ACC112 (cell line): ENCODE measurements at regions not wholly inside any gene's neighbourhood (a gene's known extent, or its start where the extent isn't known, plus 50 kb on each side); places are given as distances from the start of the nearest gene placed in this dataset.

Experiments used
- H2AFZ ChIP-seq: fragments of 200-600 bp; sonication (generic); one replicate; pipeline ENCODE4 v1.6.0; 2017; ENCODE audit warnings: antibody characterized with exemption, low read length; ENCODE audit not compliant: unreplicated experiment
- H3K27ac ChIP-seq: fragments of 200-600 bp; sonication (generic); 2 replicates; pipeline ENCODE4 v1.5.1; 2014; ENCODE audit warnings: low read depth, mild to moderate bottlenecking, antibody characterized with exemption, low read length, moderate library complexity
- H3K27me3 ChIP-seq: fragments of 200-600 bp; sonication (generic); 2 replicates; pipeline ENCODE4 v1.6.1; 2014; ENCODE audit warnings: mild to moderate bottlenecking, antibody characterized with exemption, low read length, moderate library complexity, mixed read lengths; ENCODE audit not compliant: insufficient read depth
- H3K36me3 ChIP-seq: fragments of 200-600 bp; sonication (generic); 2 replicates; pipeline ENCODE4 v1.6.1; 2016; ENCODE audit warnings: mild to moderate bottlenecking, antibody characterized with exemption, low read length, moderate library complexity, mixed read lengths; ENCODE audit not compliant: insufficient read depth
- H3K4me1 ChIP-seq: fragments of 200-600 bp; sonication (generic); one replicate; pipeline ENCODE4 v1.6.1; 2016; ENCODE audit warnings: low read length, mixed read lengths; ENCODE audit not compliant: insufficient read depth, unreplicated experiment, control insufficient read depth
- H3K4me3 ChIP-seq: fragments of 200-600 bp; sonication (generic); 2 replicates; pipeline ENCODE4 v1.5.1; 2014; ENCODE audit warnings: mild to moderate bottlenecking, low read depth, low read length
- H3K79me2 ChIP-seq: fragments of 200-600 bp; sonication (generic); one replicate; pipeline ENCODE4 v1.6.0; 2016; ENCODE audit warnings: low read length; ENCODE audit not compliant: control insufficient read depth, unreplicated experiment, insufficient read depth

DNA sequence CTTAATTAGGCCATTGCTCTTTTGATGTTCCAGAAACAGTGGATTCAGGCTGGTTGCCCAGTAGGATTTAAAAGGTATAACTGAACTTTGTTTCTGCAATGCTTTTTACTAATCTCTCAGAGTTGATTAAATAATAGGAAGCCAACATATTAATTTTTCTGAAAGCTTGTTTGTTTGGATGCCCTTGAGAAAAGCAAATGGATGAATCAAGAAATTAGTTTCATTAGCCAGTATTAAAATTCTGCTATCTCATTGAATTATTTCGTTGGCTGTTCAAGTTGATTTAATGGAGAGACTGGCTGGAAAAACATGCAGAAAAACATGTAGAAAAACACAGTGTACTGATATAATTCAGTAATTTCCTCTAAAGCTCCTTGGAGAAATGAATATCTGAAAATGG, 178.9 kb upstream of the THRB start:
- peaks cover 11% of the 10 kb centered on the region for H3K4me1 ChIP-seq
- no peaks in the 10 kb centered on the region for H3K79me2 ChIP-seq
- no peak overlapping the region for H3K4me3 ChIP-seq
- H3K27me3 ChIP-seq: no peaks in the 10 kb centered on the region
- H2AFZ ChIP-seq: no peak overlapping the region
- H3K27ac ChIP-seq: no peak overlapping the region
- H3K36me3 ChIP-seq: no peaks in the 10 kb centered on the region

DNA sequence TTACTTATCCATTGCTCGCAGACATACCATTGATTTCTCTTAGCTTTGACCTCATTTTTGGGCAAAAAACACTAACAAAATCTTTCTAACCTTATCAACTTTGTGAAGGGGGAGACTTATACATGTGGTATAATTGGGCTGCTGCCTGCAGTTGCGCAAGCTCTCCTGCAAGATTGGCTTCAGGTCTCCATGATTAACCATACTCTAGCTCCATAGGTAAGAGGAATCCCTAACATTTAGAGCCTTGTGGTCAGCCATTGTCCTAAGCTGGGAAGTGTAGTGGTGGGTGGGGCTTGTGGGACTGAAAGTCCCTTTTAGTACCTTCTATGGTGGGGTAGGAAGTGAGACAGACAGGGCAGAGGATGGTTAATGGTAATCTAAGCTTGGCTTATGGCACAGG, 179.6 kb upstream of the THRB start:
- no peaks in the 10 kb centered on the region for H3K79me2 ChIP-seq
- peaks cover 18% of the 10 kb centered on the region for H3K4me1 ChIP-seq
- no peak overlapping the region for H3K27ac ChIP-seq
- no peak overlapping the region for H3K4me3 ChIP-seq
- no peak overlapping the region for H2AFZ ChIP-seq
- no peaks in the 10 kb centered on the region for H3K36me3 ChIP-seq
- no peaks in the 10 kb centered on the region for H3K27me3 ChIP-seq

DNA sequence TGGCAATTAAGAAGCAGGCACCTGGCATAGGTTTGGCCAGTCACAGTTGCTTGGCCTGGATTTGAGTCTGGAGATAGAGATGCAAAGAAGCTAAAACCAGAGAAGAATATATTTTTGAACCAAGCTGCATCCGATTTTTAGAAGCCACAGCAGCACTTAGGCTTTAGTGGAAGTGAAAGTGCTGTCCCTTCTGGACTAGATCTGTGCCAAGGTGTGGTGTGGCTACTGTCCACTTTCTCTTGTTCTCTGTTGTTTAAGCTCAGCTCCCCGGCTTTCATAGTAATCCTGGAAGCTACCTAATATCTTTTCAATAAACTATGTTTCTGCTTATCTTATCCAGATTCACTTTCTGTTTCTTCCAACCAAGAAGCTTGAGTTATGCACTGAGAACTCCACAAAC, 183.4 kb upstream of the THRB start:
- Histone ChIP-seq H3K27me3 (no peaks in the 10 kb centered on the region), H3K79me2 (no peaks in the 10 kb centered on the region), H3K4me3 (peak overlapping the region; percentile 49), H3K4me1 (peaks cover 32% of the 10 kb centered on the region), H2AFZ (peak overlapping the region; percentile 25), H3K36me3 (no peaks in the 10 kb centered on the region), H3K27ac (peak overlapping the region; percentile 58)

DNA sequence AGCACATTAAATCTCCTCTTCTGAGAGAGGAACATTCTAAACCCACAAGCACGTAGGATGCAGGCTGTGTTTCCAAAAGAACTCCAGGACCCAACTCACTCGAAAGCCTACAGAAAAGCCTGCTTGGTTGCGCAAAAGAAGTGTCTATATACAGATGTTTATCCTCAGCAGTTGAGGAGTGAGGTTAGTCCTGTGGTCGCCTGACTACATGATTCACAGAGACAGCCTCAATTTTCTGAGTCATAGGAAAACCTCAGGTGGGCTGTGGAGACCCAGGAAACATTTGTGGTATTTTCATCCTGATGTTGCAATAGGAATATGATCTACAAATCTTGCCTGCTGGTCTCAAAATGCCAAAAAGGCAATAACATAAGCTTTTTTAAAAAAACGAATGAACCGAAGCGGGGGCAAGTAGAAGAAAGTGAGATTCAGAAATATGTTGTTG, 183.8 kb upstream of the THRB start:
- no peaks in the 10 kb centered on the region for H3K79me2 ChIP-seq
- peaks cover 36% of the 10 kb centered on the region for H3K4me1 ChIP-seq
- peak overlapping the region; percentile 58 for H3K27ac ChIP-seq
- H3K36me3 ChIP-seq: no peaks in the 10 kb centered on the region
- H3K27me3 ChIP-seq: no peaks in the 10 kb centered on the region
- peak overlapping the region; percentile 49 for H3K4me3 ChIP-seq
- peak overlapping the region; percentile 25 for H2AFZ ChIP-seq

DNA sequence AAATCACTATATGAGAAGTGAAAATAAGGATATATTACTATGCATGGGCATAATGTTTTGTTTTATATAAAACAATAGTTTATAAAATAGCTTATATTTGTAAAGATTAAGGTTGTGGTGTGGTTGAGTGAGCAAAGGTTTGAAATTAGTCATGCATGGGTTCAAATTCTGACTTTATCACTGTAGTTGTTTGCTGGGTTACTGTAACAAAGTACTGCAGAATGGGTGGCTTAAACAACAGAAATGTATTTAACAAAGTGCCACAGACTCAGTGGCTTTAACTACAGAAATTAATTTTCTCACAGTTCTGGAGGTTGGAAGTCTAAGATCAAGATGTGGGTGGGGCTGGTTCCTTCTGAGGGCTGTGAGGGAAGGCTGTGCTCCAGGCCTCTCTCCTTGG, 184.8 kb upstream of the THRB start:
- H3K4me1 ChIP-seq: peaks cover 38% of the 10 kb centered on the region
- H2AFZ ChIP-seq: no peak overlapping the region
- no peak overlapping the region for H3K27ac ChIP-seq
- H3K79me2 ChIP-seq: no peaks in the 10 kb centered on the region
- H3K36me3 ChIP-seq: no peaks in the 10 kb centered on the region
- no peaks in the 10 kb centered on the region for H3K27me3 ChIP-seq
- H3K4me3 ChIP-seq: no peak overlapping the region

DNA sequence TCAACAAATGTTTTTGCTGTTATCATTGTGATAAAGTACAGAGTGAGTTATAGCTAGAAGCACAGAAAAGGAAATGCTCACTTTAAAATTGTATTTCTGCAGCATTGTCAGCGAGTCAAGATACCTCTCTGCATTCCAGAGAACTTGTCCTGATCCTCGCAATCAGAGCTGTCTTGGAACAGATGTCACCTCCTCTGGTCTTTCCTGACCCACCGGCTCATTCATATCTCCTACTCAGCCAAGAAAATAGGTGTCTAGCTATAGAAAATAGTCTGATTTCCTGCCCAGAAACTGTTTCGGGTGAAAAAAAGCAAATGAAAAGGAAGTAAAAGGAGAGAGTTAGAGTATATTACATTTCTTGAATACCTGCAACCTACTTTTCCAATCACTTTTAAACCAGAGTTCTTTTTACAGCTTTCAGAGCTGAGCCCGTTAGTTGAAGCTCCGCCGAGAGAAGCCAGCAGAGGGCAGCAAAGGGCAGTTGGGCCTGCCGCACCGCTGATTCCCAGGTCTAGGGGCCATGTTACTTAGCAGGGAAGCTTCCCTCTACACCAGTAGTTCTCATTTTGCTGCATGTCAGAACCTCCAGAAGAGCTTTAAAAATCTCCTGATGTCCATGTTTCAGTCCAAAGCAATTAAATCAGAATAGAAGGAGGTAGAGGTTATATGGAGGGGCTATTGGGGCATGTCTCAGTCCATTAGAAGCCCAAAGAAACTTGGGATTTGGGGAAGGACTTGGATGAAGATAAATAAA, 185.7 kb upstream of the THRB start:
- H2AFZ ChIP-seq: no peak overlapping the region

DNA sequence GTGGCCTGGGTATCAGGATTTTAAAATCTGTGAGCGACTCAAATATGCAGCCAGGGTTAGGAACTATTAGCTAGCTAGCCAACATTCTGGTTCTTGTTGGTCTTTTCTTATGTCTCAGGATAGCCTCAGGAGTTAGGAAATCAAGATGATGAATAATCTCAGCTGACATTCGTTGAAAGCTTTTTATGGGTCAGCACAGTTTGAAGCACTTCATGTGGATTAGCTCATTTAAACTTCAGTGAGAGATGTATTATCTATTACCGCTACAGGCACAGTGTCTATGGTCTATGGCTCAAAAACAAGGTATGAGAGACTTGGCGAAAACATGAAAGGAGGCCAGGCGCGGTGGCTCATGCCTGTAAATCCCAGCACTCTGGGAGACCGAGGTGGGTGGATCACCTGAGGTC, 187.5 kb upstream of the THRB start:
- H3K36me3 ChIP-seq: no peaks in the 10 kb centered on the region
- peaks cover 46% of the 10 kb centered on the region for H3K4me1 ChIP-seq
- H3K4me3 ChIP-seq: no peak overlapping the region
- H3K27ac ChIP-seq: peak overlapping the region; percentile 24
- no peaks in the 10 kb centered on the region for H3K27me3 ChIP-seq
- H2AFZ ChIP-seq: no peak overlapping the region
- no peaks in the 10 kb centered on the region for H3K79me2 ChIP-seq

More for the DNA sequence above, 185.7 kb upstream of the THRB start:
- no peaks in the 10 kb centered on the region for H3K27me3 ChIP-seq
- H3K79me2 ChIP-seq: no peaks in the 10 kb centered on the region
- H3K27ac ChIP-seq: no peak overlapping the region
- H3K4me3 ChIP-seq: no peak overlapping the region
- peaks cover 38% of the 10 kb centered on the region for H3K4me1 ChIP-seq
- H3K36me3 ChIP-seq: no peaks in the 10 kb centered on the region

DNA sequence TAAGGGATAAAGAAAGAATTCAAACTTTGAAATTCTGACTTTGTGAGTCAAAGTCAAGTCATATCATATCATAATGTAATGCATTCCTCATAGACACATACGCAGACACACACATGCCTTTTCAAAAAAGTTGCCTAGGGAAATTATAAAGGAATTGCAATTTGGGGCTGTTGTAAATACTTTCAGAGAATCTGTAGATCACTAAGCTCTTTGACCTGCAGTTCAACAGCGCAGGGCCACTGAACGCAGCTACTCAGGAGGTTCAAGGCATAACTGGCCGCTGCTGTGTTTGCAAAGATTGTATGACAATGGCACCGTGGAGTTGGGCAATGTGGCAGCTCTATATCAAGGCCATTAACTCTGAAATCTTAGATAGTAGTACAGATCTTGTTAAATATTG, 188.4 kb upstream of the THRB start:
- no peak overlapping the region for H3K4me3 ChIP-seq
- peak overlapping the region; percentile 22; the same call in 1 of the 2 replicates for H3K27ac ChIP-seq
- peak overlapping the region; percentile 65 for H2AFZ ChIP-seq
- H3K27me3 ChIP-seq: no peaks in the 10 kb centered on the region
- no peaks in the 10 kb centered on the region for H3K79me2 ChIP-seq
- H3K36me3 ChIP-seq: no peaks in the 10 kb centered on the region
- peaks cover 42% of the 10 kb centered on the region for H3K4me1 ChIP-seq

DNA sequence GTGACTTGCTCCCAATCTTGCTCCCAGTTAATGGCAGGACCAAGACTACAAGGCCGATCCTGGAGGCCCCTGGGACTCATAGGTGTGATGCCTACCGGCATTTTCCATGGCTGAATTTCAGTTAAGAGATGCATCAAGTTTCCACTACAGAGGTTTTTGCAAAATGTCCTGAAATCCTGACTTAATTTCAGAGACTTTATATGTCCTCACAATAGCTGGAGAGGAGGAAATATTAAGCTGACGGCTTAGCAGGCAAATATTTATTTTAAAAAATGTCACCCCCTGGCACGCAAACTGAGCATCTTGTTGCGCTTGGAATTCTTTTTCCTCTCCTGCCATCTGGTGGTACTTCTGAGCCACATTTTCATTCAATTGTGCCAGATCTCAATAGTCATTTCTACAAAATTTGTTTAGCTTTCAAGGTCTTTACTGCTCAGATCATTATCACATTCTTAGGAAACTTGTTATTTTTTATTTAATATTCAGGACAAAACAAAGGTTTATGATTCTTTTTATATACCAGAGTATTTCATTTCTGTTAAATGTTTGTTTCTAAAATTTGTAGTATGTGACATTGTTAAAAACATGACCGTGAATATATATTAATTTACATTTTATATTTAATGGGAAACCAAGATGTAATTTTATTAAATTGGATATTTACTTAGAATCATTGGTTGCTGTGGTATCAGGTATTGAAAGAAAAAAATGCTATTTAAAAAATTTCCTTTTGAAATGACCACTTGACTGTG, 189.2 kb upstream of the THRB start:
- H3K79me2 ChIP-seq: no peaks in the 10 kb centered on the region
- peak overlapping the region; percentile 22 for H3K27ac ChIP-seq
- peaks cover 35% of the 10 kb centered on the region for H3K4me1 ChIP-seq
- H3K27me3 ChIP-seq: no peaks in the 10 kb centered on the region
- peak overlapping the region; percentile 65 for H2AFZ ChIP-seq
- H3K36me3 ChIP-seq: no peaks in the 10 kb centered on the region
- peak overlapping the region; percentile 48 for H3K4me3 ChIP-seq

DNA sequence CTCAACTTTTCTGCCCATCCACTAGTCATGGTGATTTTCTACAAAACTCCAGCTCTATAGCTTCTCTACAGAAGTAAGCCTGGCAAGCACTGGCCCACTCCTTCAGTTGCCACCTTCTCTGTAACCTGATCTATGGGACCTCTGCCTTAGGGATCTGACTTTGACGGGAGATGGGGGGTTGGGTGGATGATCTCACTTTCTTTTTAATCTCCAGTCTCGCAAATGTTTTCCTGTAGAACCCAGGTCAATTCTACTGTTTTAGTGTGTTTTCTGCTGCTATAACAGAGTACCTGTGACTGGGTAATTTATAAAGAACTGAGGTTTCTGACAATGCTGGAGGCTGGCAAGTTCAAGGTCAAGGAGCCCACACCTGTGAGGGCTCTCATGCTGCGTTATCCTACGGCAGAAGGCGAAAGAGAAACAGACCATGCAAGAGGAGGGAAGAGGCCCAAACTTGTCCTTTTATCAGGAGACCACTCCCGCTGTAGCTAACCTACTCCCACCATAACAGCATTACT, 189.9 kb upstream of the THRB start:
- no peaks in the 10 kb centered on the region for H3K79me2 ChIP-seq
- no peaks in the 10 kb centered on the region for H3K27me3 ChIP-seq
- H3K27ac ChIP-seq: no peak overlapping the region
- peaks cover 28% of the 10 kb centered on the region for H3K4me1 ChIP-seq
- no peaks in the 10 kb centered on the region for H3K36me3 ChIP-seq
- H3K4me3 ChIP-seq: no peak overlapping the region
- H2AFZ ChIP-seq: no peak overlapping the region
